GM19397 (cell line): ENCODE measurements at regions not wholly inside any gene's neighbourhood (a gene's known extent, or its start where the extent isn't known, plus 50 kb on each side); places are given as distances from the start of the nearest gene placed in this dataset.
"Not testable (repeated sequence)": the region's sequence is repeated elsewhere in the genome, so short reads cannot be mapped to it uniquely, and the experiment has no call there.

Experiments
- ATAC-seq: cut with Tn5 transposase; IDR thresholded peaks from one replicate; pipeline ENCODE4 v1.9.1; 2021; ENCODE audit warnings: mild to moderate bottlenecking, moderate library complexity; ENCODE audit not compliant: unreplicated experiment

GRCh38 chr14:55973911-55974630 is 144.1 kb upstream of the PELI2 start:
- ATAC-seq: no peak

GRCh38 chr14:55975281-55975910 is 142.8 kb upstream of the PELI2 start:
- no peak for ATAC-seq

DNA sequence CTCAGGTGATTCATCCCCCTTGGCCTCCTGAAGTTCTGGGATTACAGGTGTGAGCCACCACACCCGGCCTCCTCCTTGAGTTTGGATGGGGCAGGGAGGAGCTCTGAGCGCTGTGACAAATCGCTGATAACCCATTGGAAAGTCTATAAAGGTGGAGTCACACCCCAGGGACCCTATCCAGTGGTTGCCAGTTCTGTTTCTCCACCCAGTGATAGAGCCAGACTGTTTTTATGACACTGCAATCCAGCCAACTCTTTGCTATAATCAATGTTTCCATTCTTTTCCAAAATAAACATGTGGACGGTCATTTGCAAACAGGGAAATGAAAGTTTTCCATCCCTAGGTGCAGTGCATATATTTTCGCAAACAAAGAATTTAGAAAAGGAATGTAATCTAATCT is 142.0 kb upstream of the PELI2 start:
- no peak for ATAC-seq

DNA sequence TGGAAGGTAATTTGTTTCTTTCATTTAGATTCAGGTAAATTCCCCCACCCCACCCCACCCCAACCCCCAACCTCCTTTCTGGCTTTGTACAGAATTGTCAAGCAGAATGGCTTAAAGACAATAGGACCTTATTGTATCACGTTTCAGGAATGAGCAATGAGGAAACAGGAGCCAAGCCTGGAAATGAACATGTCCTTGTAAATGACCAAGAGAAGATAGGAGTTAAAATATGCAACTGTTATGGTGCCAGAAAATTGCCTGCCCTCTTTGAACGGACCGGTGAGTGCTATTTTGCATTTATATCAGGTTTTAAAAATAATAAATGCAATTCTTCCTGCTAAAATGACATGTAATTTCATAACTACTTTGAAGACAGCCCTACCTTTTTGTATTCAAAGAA is 141.6 kb upstream of the PELI2 start:
- no peak for ATAC-seq

GRCh38 chr14:55977392-55978150 is 140.6 kb upstream of the PELI2 start:
- no peak for ATAC-seq

GRCh38 chr14:55979096-55979495 is 139.1 kb upstream of the PELI2 start:
- no peak for ATAC-seq

GRCh38 chr14:55979781-55980180 is 138.4 kb upstream of the PELI2 start:
- ATAC-seq: no peak

GRCh38 chr14:55980970-55981369 is 137.2 kb upstream of the PELI2 start:
- ATAC-seq: no peak

DNA sequence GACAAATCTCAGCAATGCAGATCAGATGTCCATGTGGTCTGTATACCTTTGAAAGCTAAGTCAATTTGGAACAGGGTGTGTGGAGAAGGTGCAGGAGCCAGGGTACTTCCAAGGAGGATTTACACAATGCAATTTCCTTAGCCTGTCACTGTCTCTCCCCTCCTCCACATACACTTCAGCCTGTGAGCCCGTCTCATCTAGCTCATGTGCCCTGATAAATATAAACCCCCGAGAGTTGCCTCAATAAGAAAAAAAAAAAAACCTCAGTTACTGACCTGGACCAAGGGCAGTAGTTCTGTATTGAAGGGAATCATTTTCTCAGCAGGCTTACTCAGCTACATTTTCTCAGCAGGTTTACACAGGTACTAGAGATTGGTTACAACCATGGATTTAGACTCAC is 132.1 kb upstream of the PELI2 start:
- no peak for ATAC-seq

DNA sequence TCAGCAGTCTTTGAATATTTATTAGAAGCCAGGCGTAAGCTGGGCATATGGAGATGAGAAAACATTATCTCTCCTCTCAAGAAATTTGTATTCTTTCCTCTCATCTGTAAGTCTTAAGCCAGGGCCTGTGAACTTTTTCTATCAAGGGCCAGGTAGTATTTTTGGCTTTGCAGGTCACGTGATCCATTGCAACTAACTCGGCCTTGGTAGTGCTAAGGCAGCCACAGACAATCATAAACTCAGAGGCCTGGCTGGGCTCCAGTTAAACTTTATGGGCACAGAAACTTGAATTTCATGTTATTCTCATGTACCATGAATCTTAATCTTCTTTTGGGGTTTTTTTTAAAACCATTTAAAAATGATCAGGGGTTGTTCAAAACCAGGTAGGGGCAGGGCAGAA is 117.4 kb upstream of the PELI2 start:
- no peak for ATAC-seq

DNA sequence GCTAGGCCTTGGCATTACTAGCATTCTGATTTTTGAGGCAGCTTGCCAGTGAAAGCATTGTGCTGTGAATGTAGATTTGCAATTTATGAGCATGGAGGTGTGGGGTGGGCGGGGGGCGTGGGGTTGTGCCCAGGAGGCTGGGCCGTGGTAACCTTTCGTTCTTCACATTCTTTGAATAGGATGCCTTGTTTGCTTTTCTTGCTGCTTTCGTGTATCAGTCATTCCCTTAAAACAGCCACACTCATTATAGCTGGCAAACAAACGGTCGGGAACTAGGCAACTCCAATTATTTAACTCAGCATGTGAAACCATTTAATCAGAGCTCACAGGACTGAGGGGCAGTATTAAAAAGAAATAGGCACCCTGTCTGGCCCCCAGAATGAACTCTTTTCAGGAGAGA is 115.9 kb upstream of the PELI2 start:
- ATAC-seq: no peak

- peak; percentile 80 for ATAC-seq
These were observed 115.2 kb upstream of the PELI2 start for GRCh38 chr14:56002876-56003625.

DNA sequence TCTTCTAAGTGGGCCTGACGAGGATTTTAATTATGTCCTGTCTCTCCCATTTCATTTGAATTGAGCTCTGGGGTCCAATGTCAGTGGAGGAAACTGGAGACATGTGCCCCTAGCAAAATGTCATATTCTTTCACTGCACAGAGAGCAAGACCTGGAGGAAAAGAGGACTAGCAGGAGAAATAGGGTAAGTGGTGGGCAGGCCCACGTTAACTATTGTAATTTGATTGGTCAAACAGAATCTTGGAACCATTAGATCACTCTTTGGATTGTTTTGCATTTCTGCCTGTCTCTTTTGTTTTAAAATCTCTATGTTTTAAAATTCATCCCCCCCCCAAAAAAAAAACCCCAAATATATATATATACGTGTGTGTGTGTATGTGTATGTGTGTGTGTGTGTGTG is 113.9 kb upstream of the PELI2 start:
- no peak for ATAC-seq

GRCh38 chr14:56004786-56005185 is 113.4 kb upstream of the PELI2 start:
- peak; percentile 68 for ATAC-seq

DNA sequence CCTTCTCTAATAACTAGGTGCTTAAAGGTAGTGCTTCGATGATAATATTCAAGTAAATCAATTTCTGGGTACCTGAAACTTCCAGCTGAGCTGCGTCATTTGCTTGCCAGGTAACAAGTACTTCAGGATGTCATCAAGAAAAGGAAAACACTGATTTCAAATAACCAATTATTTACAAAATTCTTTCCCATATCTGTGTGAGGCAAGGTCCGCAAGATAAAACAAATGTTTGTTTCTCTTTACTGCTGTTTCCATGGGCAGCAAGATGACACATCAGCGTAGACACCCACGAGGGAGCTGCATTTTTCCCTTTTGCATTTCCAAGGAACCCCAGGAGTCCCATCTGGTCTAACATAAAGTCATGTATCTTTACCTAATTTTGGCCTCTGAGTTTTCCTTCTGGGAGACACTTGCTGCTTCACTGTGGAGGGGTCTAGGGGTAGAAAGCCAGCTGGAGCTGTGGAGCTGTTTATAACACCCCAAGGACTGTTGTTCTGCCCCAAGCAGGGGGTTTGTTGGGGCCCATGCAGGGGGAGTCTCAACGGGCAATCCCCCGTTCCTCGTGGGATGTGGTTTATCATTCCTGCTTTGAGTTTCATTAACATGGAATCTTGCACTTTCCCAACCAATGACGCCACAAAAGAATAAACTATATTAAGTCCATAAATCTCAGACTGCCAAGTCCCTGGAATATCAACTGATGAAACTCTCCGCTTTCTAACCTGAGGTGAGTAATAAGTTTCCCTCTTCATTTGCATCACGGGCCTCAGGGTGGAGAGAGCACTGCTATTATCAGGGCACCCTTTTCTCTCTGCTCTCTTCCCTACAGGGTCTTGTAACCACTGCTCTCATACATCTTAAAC is 112.8 kb upstream of the PELI2 start:
- ATAC-seq: peak; percentile 4

DNA sequence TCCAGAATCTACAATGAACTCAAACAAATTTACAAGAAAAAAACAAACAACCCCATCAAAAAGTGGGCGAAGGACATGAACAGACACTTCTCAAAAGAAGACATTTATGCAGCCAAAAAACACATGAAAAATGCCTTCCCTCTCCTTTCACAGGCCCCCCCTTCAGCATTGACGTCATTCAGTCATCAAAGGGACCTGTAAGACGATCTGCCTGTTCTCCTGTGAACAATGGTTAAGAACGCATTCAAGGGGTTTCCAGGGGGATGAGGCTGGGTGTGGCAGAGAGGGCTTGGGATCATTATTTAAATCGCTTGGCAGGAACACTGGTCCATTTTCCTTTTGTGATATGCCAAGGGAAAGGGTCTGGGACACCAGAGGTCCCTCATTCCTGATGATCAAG is 110.7 kb upstream of the PELI2 start:
- ATAC-seq: not testable (repeated sequence)

DNA sequence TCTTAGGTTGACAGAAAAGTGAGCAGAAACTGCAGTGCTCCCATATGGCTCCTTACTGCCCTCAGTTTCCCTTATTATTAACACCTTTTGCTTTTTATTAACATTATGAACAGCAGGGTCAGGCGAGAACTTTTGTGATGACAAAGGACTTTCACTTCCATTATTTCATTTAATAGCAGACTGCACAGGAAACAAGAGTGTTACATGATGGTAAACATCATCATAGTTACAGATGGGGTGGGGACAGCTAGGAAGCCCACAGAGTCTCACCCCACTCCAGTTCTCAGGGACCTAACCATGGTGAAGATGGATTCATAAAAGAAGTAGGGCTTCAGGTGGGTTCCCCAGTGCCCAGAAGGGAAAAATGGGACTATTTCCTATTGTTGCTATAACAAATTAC is 110.1 kb upstream of the PELI2 start:
- ATAC-seq: no peak

- not testable (repeated sequence) for ATAC-seq
These were observed 109.5 kb upstream of the PELI2 start for GRCh38 chr14:56008661-56009060.

GRCh38 chr14:56023661-56024081 is 94.5 kb upstream of the PELI2 start:
- ATAC-seq: no peak

DNA sequence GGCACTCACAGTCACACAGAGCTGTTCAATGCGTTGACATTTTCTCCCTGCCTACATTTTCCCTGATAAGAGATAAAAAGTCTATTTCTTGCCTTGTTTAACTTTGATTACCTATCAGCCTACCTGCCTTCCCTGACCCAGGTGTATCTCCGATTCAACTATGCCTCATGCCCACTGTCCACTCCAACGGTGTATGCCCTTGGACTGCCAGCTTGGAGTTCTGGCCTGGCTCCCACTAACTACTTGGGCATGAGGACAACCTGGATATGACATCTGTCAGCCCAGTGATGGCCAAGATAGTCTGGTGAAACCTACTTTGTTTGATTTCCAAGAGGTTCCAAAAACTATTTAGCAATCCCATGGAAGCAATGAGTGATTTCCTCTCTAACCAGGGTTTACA is 93.0 kb upstream of the PELI2 start:
- no peak for ATAC-seq
